ENCODE measurements at regions not wholly inside any gene's neighbourhood (a gene's known extent, or its start where the extent isn't known, plus 50 kb on each side); places are given as distances from the start of the nearest gene placed in this dataset.

DNA sequence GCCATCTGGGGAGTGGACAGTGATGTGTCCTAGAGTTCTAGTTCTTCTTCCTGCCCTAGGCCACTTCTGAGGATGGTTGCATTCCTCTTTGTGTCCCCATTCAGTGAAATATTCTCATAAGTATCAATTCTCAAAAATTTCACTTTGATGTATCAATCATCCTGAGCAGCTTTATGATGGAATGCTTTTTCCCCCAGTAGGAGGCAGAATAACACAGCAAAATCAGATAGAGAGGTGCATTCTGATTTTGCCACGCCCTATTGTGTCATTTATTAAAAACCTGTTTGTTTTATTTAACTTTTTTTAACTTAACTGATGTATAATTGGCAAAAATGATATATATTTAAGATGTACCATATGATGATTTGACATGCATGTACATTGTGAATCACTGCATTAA lies 656.0 kb upstream of the GRM7 start:
- TF ChIP-seq, protein P1, sequence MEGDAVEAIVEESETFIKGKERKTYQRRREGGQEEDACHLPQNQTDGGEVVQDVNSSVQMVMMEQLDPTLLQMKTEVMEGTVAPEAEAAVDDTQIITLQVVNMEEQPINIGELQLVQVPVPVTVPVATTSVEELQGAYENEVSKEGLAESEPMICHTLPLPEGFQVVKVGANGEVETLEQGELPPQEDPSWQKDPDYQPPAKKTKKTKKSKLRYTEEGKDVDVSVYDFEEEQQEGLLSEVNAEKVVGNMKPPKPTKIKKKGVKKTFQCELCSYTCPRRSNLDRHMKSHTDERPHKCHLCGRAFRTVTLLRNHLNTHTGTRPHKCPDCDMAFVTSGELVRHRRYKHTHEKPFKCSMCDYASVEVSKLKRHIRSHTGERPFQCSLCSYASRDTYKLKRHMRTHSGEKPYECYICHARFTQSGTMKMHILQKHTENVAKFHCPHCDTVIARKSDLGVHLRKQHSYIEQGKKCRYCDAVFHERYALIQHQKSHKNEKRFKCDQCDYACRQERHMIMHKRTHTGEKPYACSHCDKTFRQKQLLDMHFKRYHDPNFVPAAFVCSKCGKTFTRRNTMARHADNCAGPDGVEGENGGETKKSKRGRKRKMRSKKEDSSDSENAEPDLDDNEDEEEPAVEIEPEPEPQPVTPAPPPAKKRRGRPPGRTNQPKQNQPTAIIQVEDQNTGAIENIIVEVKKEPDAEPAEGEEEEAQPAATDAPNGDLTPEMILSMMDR (IDR thresholded peaks at IDR 0.05): peak in 2 of 3 experiments; percentile 18 to 20
- TF ChIP-seq POLR2A (IDR thresholded peaks at IDR 0.05): no peak

Measured in testis (tissue), 2 donors.